NCI-H2196 treated with DMSO at 0.1 percent for 48 hours (cell line): ENCODE measurements at regions not wholly inside any gene's neighbourhood (a gene's known extent, or its start where the extent isn't known, plus 50 kb on each side); places are given as distances from the start of the nearest gene placed in this dataset.
"Not testable (repeated sequence)": the region's sequence is repeated elsewhere in the genome, so short reads cannot be mapped to it uniquely, and the experiment has no call there.

Experiments used
- DNase-seq: peaks from one replicate; lab custom pipeline; 2025; ENCODE audit not compliant: unreplicated experiment; lab: John Stamatoyannopoulos, UW

DNA sequence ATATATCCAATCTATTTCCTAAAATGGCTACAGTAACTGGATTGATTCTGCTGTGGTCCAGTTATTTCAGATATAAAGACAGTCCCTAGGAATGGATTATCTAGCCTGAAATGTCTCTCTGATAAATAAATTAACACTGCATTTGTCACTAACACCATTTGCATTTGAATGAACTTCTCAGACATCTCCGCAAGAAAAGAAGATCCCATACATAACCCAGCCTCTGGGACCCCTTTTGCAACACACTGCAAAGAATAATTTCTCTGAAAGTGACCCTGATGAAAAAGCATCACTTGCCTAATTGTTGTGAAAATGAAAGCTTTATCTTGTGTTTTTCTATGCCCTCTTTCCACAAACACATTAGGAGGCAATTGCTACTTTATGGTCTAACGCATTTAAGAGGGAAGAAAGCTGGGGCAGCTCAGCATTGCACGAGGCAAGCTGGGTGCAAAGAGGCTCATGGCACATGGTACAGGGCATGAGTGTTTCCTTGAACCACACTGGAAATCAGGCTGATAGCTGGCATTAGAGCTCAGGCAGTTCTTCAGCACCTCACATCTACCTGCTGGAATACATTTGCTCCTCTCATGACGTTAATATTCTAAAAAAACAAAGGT is 379.9 kb downstream of the IRS2 start:
- no peak for DNase-seq

DNA sequence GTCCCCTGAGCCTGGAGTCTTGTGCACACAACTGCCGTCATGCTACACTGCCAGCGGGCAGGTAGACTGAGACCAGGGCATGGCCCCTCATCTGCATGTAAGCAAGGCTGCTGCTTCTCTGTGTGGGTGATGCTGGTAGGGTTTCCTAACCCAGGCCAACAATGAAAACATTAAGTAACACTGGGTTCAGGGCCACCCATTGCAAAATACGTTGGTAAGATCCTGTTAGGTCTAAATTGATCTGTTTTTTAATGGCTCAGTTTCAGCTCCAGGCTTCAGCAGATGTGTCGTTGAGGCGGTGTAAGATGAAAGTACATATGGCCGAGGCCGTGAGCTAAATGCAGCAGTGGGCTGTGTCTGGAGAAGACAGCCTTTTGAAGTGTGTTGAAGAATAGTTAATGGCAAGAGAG is 383.4 kb downstream of the IRS2 start:
- no peak for DNase-seq

- no peak for DNase-seq
Measured at GRCh38 chr13:109401891-109402290, 384.5 kb downstream of the IRS2 start.

- DNase-seq, result no peak
Measured at GRCh38 chr13:109401307-109401706, 385.1 kb downstream of the IRS2 start.

GRCh38 chr13:109400624-109401257 is 385.6 kb downstream of the IRS2 start:
- no peak for DNase-seq

DNA sequence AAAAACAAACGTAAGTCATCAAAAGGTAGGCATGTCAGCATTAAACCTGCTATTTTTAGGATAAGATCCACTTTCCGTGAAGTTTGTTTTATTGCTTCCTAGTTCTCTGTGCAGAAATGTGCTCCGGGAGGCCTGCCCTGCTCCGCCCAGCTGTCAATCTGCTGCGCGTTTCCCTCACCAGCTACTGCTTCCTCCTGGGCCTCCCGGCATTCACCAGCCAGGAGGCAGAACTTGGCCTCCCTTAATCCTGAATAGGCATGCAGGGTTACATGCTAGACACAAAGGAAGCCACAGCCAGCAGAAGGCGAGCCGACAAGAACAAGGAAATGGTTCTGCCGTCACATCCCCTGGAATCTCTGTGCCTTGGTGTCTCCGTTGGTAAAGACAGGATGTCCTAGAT is 386.2 kb downstream of the IRS2 start:
- DNase-seq, result no peak

GRCh38 chr13:109398071-109398470 is 388.3 kb downstream of the IRS2 start:
- not testable (repeated sequence) for DNase-seq

- DNase-seq, result no peak
Measured at GRCh38 chr13:109397285-109397684, 389.1 kb downstream of the IRS2 start.

DNA sequence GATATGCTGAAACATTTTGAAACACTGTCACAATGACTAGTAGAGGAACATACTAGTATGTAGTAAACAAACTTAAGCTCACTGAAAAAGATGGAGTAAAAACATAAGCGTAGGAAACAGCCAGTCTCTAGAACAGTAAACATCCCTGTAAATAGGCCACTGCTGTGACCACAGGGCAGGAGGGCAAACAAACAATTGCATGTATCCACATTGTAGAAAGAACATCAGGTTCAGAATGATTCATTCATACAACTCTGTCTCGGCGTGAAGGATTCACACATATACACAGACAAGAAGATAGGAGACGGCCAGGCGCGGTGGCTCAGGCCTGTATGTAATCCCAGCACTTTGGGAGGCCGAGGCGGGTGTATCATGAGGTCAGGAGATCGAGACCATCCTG is 390.1 kb downstream of the IRS2 start:
- DNase-seq, result no peak

DNA sequence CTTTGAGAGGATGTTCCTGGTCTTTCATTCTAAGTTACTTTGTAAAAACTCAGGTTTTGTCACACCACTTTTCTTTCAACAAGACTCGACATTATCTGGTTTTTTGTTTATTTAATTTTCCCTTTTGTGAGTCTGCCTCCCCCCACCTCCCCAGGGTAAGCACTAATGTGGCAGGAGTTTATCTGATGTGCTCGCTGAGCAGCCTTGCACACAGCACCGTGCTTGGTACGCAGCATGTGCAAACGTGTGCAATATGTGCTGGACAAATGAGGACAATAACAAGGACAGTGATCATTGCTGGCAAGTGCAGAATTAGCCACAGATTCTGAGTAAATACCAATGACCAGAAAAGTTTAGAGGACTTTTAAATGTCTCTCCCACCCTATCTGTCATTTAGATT is 391.4 kb downstream of the IRS2 start:
- no peak for DNase-seq

- DNase-seq, result no peak
Measured at GRCh38 chr13:109394311-109394988, 391.9 kb downstream of the IRS2 start.

DNA sequence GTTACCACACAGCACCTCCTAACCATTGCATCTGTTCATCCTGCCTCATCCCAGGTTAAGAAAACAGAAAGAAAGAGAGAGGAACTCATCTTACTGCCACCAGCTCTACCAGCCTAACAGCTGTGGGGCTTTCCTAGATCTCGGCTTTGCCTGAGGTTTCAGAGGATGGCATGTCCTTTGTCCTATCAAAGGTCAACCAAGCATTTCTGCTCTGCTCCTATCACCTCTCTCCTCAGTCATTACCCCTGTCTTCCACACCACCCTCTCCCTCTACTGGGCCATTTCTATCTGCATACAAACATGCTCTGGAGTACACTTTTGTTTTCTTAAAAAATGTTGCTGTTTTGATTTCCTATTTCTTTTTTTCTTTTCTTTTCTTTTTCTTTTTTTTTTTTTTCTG is 393.3 kb downstream of the IRS2 start:
- no peak for DNase-seq

DNA sequence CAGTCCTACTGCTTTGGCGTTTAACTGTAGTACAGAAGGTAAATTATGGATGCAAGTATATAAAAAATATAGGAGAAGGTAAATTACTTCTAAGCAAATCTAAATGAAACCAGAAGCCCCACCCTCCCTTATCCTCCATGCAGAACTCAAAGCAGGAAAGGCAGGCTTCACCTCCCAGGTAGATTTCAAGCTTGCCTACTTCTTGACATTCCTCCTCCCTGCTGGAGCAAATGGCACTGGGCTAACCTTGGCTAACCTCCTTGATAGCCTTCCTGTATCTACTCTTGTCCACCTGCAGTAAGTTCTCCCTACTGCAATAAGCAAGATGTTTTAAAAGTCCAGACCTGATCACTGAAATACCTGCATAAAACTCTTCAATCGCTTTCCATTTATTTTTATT is 396.0 kb downstream of the IRS2 start:
- no peak for DNase-seq

DNA sequence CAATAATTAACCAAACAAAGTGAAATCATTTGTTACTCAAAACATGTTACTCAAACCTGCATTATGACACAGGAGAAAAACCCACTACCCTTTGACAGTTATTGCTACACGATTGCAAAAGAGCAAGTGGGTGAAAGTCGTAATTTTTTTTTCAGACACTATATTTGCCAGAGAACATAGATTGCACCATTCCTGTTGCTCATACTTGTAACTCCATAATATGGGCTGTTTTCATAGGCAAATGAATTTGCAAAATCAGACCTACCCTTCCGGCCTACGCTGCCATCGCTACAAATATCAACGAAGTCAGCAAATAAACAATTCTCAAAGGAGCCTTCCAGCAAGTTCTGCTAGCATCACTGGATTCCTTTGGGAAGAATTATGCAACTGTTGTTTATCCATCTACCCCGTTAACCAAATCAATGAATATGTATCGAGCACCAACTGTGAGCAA is 396.5 kb downstream of the IRS2 start:
- DNase-seq, result no peak

DNA sequence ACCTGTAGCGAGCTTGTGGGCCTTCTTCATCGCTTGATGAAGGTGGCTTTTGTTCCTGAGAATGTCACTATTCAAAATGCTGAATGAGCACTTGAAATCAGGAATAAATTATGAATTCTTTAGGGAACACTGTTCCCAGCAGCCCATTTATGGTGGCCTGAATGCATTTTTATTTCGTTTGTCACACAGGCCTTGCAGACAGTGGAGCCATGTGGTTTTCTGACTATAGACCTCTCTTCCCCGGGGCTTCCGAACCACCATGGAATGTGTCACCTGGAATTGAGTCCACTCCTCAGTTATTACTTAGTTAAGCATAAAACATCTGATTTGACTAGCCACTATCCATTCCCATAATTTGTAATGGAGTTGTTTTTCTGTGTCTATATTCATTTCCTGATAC is 396.9 kb downstream of the IRS2 start:
- DNase-seq, result no peak

GRCh38 chr13:109387471-109387870 is 398.9 kb downstream of the IRS2 start:
- DNase-seq, result no peak

DNA sequence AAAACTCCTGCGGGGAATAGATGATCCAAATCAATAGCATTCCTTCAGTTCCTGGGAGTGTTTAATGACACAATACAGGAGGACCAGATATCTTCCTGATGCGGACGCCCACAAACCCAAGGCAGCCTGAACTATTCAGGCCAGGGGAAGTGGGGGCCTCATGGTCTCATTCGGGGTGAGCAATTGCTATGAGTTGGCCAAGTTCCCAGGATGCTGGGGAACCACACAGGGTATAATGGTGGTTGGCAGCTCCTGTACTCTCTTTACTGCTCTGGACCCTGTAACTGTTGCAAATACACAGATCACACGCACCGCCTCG is 401.2 kb downstream of the IRS2 start:
- no peak for DNase-seq

DNA sequence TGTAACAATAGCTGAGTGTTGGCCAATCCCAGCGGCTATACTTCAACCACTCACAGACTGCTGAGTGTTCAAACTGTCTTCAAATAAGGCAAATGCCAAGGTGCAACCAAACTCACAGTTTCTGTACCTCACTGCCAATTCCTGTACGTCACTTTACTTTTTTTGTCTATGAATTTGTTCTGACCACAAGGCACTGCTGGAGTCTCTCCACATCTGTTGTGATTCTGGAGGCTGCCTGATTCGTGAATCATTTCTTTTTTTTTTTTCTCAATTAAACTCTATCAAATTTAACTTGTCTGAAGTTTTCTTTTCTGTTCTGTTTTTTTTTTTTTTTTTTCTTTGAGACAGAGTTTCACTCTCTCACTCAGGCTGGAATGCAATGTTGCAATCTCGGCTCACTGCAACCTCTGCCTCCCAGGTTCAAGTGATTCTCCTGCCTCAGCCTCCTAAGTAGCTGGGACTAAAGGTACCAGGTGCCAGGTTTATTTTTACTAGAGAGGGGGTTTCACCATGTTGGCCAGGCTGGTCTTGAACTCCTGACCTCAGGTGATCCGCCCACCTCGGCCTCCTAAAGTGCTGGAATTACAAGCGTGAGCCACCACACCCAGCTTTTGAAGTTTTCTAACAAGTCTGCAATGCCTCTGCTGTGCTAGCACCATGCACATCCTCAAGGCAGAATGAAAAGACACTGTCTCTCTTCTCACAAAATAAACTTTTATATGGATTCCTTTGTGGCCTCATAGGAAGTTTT is 401.7 kb downstream of the IRS2 start:
- no peak for DNase-seq

DNA sequence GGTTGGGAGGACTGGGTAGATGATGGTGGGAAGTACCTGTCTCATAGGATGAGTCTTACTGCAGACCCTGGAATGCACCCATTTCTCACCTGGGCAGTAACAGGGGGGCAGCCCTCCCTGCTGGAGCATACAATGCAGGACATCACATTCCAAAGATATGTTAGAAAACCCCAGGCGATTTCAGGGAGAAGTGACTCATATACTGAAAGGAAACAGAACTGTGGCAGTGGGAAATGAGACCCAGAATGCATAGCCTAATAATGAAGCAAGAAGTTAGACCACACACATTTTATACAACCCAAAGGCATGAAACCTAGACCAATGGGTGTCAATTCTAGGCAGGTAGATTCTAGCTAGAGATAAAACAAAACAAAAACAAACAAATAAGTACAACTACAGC is 402.7 kb downstream of the IRS2 start:
- no peak for DNase-seq

GRCh38 chr13:109381546-109382180 is 404.7 kb downstream of the IRS2 start:
- no peak for DNase-seq

DNA sequence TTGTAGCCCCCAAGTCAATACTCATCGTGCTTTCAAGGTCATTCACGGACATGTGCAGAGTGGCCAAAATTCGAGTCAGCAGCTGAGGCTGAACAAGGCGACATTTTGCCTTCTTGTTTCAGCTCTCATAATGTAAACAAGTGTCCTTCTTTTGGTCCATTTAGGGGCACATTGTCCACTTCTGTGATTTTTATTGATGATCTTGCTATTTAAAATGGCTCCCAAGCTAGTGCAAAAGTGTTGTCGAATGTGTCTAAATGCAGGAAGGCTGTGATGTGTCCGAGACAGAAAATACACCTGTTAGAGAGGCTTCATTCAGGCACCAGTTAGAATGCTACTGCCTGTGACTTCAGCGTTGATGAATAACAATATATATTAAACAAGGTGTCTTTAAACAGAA is 405.9 kb downstream of the IRS2 start:
- no peak for DNase-seq
